ENCODE measurements at regions not wholly inside any gene's neighbourhood (a gene's known extent, or its start where the extent isn't known, plus 50 kb on each side); places are given as distances from the start of the nearest gene placed in this dataset.

DNA sequence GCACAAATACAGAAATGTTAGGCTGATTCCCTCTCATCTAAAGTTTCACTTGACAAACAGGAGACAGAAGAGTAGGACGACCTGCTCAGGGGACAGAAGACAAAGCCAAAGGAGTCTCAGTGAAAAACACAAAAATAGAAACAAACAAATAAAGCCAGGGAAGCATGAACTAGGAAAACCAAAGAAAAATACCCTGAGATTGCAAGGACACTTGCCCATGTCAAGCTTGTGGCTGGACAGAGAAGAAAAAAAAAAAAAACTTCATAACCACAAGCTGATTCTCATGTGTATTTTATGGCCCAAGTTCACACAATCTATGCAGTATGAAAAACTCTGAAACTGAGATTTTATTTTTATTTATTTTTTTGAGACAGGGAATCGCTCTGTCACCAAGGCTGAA, 85.6 kb upstream of the BEND6 start:
- Histone ChIP-seq H3K4me1 (ENCODE audit: control insufficient read depth, extremely low read depth, insufficient read depth, low read length) (peaks cover 17% of the 10 kb centered on the region), H3K4me3 (ENCODE audit: control insufficient read depth in 2 of 3, extremely low read depth in 1 of 3, insufficient read depth in 2 of 3, low read depth in 1 of 3, low read length in 3 of 3) (no peak overlapping the region), H3K79me2 (ENCODE audit: control insufficient read depth, insufficient read depth, low read length) (no peaks in the 10 kb centered on the region), H3K9ac (ENCODE audit: control insufficient read depth, extremely low read depth, insufficient read depth, low read length) (no peak overlapping the region), H3K4me2 (ENCODE audit: control insufficient read depth, extremely low read depth, insufficient read depth, low read depth, low read length) (no peak overlapping the region), H3K9me1 (ENCODE audit: control insufficient read depth, extremely low read depth, insufficient read depth, low read length) (no peaks in the 10 kb centered on the region), H3K36me3 (ENCODE audit: control insufficient read depth in 2 of 2, extremely low read depth in 1 of 2, insufficient read depth in 2 of 2, low read length in 2 of 2) (no peaks in the 10 kb centered on the region), H3K27ac (ENCODE audit: control insufficient read depth, insufficient read depth, low read length) (no peak overlapping the region), H3K9me3 (ENCODE audit: control insufficient read depth, low read depth, low read length) (no peaks in the 10 kb centered on the region), H4K20me1 (ENCODE audit: control insufficient read depth, extremely low read depth, insufficient read depth, low read length) (no peaks in the 10 kb centered on the region), H3K27me3 (ENCODE audit: control insufficient read depth, extremely low read depth, insufficient read depth, low read length) (no peaks in the 10 kb centered on the region), H2AFZ (ENCODE audit: control insufficient read depth, low read length) (no peak overlapping the region)
- TF ChIP-seq EZH2 (IDR thresholded peaks at IDR 0.05; ENCODE audit: low read length) = no peak
- no peak for TF ChIP-seq CTCF (optimal IDR thresholded peaks at IDR 0.05 in 1 of 3, IDR thresholded peaks at IDR 0.05 in 1 of 3, conservative IDR thresholded peaks at IDR 0.05 in 1 of 3; ENCODE audit: extremely low read depth in 1 of 3, insufficient read depth in 2 of 3, low read length in 3 of 3)
- DNase-seq (ENCODE audit: low read depth, low spot score) (no peak), FAIRE-seq (no peak)
- dilution Hi-C loops (cut with MboI; ENCODE audit: extremely low pct_ligation_motif_present, low sequenced_read_pairs) = no loop called here

- no peak overlapping the region for H3K4me2 ChIP-seq (ENCODE audit: control insufficient read depth, extremely low read depth, insufficient read depth, low read depth, low read length)
- DNase-seq (ENCODE audit: low read depth, low spot score) = no peak
- no peaks in the 10 kb centered on the region for H4K20me1 ChIP-seq (ENCODE audit: control insufficient read depth, extremely low read depth, insufficient read depth, low read length)
- H3K27me3 ChIP-seq (ENCODE audit: control insufficient read depth, extremely low read depth, insufficient read depth, low read length) = no peaks in the 10 kb centered on the region
- no peak overlapping the region for H3K9ac ChIP-seq (ENCODE audit: control insufficient read depth, extremely low read depth, insufficient read depth, low read length)
- FAIRE-seq = no peak
- H3K27ac ChIP-seq (ENCODE audit: control insufficient read depth, insufficient read depth, low read length) = peak overlapping the region; percentile 18
- no peak overlapping the region for H3K4me3 ChIP-seq (ENCODE audit: control insufficient read depth in 2 of 3, extremely low read depth in 1 of 3, insufficient read depth in 2 of 3, low read depth in 1 of 3, low read length in 3 of 3)
- dilution Hi-C loops (cut with MboI; ENCODE audit: extremely low pct_ligation_motif_present, low sequenced_read_pairs) = no loop called here
- TF ChIP-seq EZH2 (IDR thresholded peaks at IDR 0.05; ENCODE audit: low read length) (no peak), CTCF (optimal IDR thresholded peaks at IDR 0.05 in 1 of 3, IDR thresholded peaks at IDR 0.05 in 1 of 3, conservative IDR thresholded peaks at IDR 0.05 in 1 of 3; ENCODE audit: extremely low read depth in 1 of 3, insufficient read depth in 2 of 3, low read length in 3 of 3) (no peak)
- peaks cover 23% of the 10 kb centered on the region for H3K4me1 ChIP-seq (ENCODE audit: control insufficient read depth, extremely low read depth, insufficient read depth, low read length)
- H3K9me1 ChIP-seq (ENCODE audit: control insufficient read depth, extremely low read depth, insufficient read depth, low read length) = no peaks in the 10 kb centered on the region
- no peaks in the 10 kb centered on the region for H3K79me2 ChIP-seq (ENCODE audit: control insufficient read depth, insufficient read depth, low read length)
- no peaks in the 10 kb centered on the region for H3K36me3 ChIP-seq (ENCODE audit: control insufficient read depth in 2 of 2, extremely low read depth in 1 of 2, insufficient read depth in 2 of 2, low read length in 2 of 2)
- no peak overlapping the region for H2AFZ ChIP-seq (ENCODE audit: control insufficient read depth, low read length)
- H3K9me3 ChIP-seq (ENCODE audit: control insufficient read depth, low read depth, low read length) = no peaks in the 10 kb centered on the region
These were observed 86.2 kb upstream of the BEND6 start for GRCh38 chr6:56868687-56869086.
